Naive thymus-derived CD8-positive, alpha-beta T cell (primary cell): ENCODE measurements at regions not wholly inside any gene's neighbourhood (a gene's known extent, or its start where the extent isn't known, plus 50 kb on each side); places are given as distances from the start of the nearest gene placed in this dataset.
A peak's percentile ranks its signal among the peaks of the same experiment; 100 is the strongest.

ENCODE experiments used
- ATAC-seq, 2 donors: fragments of 150-1000 bp; cut with Tn5 transposase in 1 of 2; sonication (Bioruptor Pico), chemical (Tn5 transposase) in 1 of 2; 1 replicate in 1 of 2; 2 replicates in 1 of 2; pipeline ENCODE4 v1.10.0; 2021; ENCODE audit warnings: mild to moderate bottlenecking in 2 of 2, moderate library complexity in 2 of 2
- POLR2A ChIA-PET: fragments of 350-600 bp; sonication (Branson Sonifier 250); formaldehyde crosslinking; loops from one replicate; lab custom pipeline; 2021; ENCODE audit warnings: antibody characterized with exemption; lab: Charles Lee
- DNase-seq, 10 donors: peaks; one replicate each; pipeline versions ENCODE4 v3.0.0 to v3.0.0-alpha.2; 2020 to 2022
- H3K27ac Mint-ChIP-seq, 10 donors: one replicate each; pipeline ENCODE4 v1.8.0; 2020 to 2022; ENCODE audit warnings: mild to moderate bottlenecking in 10 of 10, mixed read lengths in 10 of 10, moderate library complexity in 4 of 10, inconsistent platforms in 1 of 10
- H3K27me3 Mint-ChIP-seq, 5 donors: one replicate each; pipeline ENCODE4 v1.8.0; 2021 to 2022; ENCODE audit warnings: mixed read lengths in 5 of 5
- H3K36me3 Mint-ChIP-seq, 3 donors: one replicate each; pipeline ENCODE4 v1.8.0; 2020 to 2022; ENCODE audit warnings: mixed read lengths in 3 of 3, mild to moderate bottlenecking in 2 of 3, inconsistent platforms in 1 of 3
- H3K4me1 Mint-ChIP-seq, 4 donors: one replicate each; pipeline ENCODE4 v1.8.0; 2021 to 2022; ENCODE audit warnings: mixed read lengths in 4 of 4
- H3K4me3 Mint-ChIP-seq, 10 donors: one replicate each; pipeline ENCODE4 v1.8.0; 2020 to 2022; ENCODE audit warnings: mild to moderate bottlenecking in 10 of 10, mixed read lengths in 10 of 10, moderate library complexity in 6 of 10, inconsistent platforms in 1 of 10
- H3K9me3 Mint-ChIP-seq, 9 donors: one replicate each; pipeline ENCODE4 v1.8.0; 2020 to 2022; ENCODE audit warnings: mixed read lengths in 9 of 9, mild to moderate bottlenecking in 3 of 9, inconsistent platforms in 1 of 9, moderate library complexity in 1 of 9

DNA sequence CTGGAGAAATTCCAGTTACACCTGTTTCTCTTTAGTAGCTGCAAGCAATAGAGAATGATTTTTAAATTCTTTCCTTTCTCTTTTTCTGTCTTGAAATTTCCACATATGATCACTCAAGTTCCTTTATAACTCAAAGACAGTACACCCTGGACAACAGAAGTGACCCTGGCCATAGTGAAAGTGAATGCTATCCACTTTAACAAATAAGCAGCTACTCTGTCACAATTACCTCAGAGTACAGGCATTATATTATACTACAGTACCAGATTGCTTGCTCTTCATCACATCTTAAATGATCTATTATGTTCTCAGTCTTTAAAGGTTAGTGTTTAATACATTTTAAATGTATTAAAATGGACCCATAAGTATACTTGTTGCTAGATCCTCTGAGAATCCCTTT is 136.2 kb downstream of the KLF12 start:
- Mint-ChIP-seq H3K4me3 (no peak overlapping the region), H3K27me3 (no peaks in the 10 kb centered on the region), H3K9me3 (no peaks in the 10 kb centered on the region), H3K36me3 (peaks cover 0 to 21% (median 12%) of the 10 kb centered on the region in 3 donors), H3K4me1 (peaks cover 22 to 73% (median 60%) of the 10 kb centered on the region in 4 donors), H3K27ac (peak overlapping the region in 5 of 10 donors; percentile 2 to 71 (median 27))
- DNase-seq (no peak), ATAC-seq (no peak)
- POLR2A ChIA-PET: no interaction called here

DNA sequence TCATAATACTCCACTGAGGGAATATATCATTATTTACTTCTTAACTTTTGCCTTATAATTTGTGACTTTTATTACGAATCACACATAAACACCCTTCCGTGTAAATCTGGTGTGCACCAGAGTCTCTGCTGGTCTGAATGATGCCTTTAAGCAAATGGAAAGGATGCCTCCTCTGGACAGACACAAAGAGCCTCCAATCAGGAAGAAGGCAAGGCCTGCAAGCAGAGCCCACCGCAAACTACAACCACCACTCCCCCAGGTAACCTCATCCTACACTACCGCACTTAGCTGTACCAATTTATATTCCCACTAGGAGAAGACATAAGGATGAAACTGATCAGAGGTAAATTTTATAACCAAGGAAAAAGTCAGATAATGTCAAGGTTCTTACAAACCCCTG is 137.6 kb downstream of the KLF12 start:
- H3K4me3 Mint-ChIP-seq: no peak overlapping the region
- H3K9me3 Mint-ChIP-seq: no peaks in the 10 kb centered on the region
- H3K36me3 Mint-ChIP-seq: peaks cover 0 to 30% (median 19%) of the 10 kb centered on the region in 3 donors
- H3K4me1 Mint-ChIP-seq: peaks cover 23 to 79% (median 63%) of the 10 kb centered on the region in 4 donors
- POLR2A ChIA-PET: interaction anchor here (0.5 kb wide), 1 partner anchor 73 kb away, joined by 3 read pairs; no protein-coding TSS in a partner anchor
- DNase-seq: no peak
- H3K27me3 Mint-ChIP-seq: no peaks in the 10 kb centered on the region
- no peak for ATAC-seq
- H3K27ac Mint-ChIP-seq: peak overlapping the region in 3 of 10 donors; percentile 3 to 77 (median 25)

DNA sequence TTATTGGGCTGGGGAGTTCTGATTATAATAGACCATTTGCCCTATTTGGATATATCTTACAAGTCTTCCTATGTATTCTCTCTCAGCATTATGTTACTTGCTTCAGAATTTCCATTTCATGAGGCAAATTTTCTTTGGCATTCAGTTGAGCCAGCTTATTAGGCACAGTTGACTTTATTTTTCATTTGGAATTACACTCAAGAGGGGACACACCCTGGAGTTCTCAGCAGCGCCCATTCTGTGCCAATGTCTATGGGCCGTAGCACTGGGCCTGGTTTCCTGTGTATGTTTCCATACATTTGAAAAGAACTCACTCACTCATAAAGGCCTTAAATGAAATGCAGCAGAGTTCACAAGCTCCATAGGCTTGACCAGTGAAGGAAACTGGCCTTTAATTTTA is 138.5 kb downstream of the KLF12 start:
- POLR2A ChIA-PET: interaction anchor here (0.5 kb wide), 1 partner anchor 74 kb away, joined by 3 read pairs; no protein-coding TSS in a partner anchor
- Mint-ChIP-seq H3K36me3 (peaks cover 0 to 34% (median 19%) of the 10 kb centered on the region in 3 donors), H3K27me3 (no peaks in the 10 kb centered on the region), H3K4me3 (peak overlapping the region in 1 of 10 donors; percentile 38), H3K9me3 (no peaks in the 10 kb centered on the region), H3K4me1 (peaks cover 24 to 80% (median 66%) of the 10 kb centered on the region in 4 donors), H3K27ac (peak overlapping the region in 2 of 10 donors; percentile 11 to 74)
- ATAC-seq (no peak), DNase-seq (no peak)

DNA sequence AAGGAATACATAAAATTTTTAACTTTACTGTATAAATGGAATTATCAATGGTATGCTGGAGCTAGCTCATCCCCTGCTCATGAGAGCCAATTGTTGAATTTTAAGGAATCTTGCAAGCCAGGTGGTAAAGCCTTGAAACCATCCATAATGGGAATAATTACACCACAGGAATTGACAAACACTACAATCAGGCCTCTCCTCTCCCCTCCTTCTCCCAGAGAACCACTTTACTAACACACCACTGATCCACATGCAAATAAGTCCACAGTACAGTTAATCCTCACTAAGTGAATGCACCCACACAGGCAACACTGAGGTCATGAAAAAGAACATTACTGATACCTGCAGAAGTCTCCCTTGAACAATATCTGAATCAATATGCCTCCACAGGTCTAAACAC is 140.5 kb downstream of the KLF12 start:
- Mint-ChIP-seq H3K27ac (peak overlapping the region in 6 of 10 donors; percentile 2 to 26 (median 16)), H3K27me3 (no peaks in the 10 kb centered on the region), H3K4me3 (no peak overlapping the region), H3K36me3 (peaks cover 0 to 34% (median 25%) of the 10 kb centered on the region in 3 donors), H3K9me3 (no peaks in the 10 kb centered on the region), H3K4me1 (peaks cover 29 to 77% (median 68%) of the 10 kb centered on the region in 4 donors)
- no peak for DNase-seq
- POLR2A ChIA-PET: interaction anchor here (0.6 to 0.8 kb wide), 2 partner anchors 9 to 183 kb away, joined by 5 read pairs; no protein-coding TSS in a partner anchor
- ATAC-seq: no peak

DNA sequence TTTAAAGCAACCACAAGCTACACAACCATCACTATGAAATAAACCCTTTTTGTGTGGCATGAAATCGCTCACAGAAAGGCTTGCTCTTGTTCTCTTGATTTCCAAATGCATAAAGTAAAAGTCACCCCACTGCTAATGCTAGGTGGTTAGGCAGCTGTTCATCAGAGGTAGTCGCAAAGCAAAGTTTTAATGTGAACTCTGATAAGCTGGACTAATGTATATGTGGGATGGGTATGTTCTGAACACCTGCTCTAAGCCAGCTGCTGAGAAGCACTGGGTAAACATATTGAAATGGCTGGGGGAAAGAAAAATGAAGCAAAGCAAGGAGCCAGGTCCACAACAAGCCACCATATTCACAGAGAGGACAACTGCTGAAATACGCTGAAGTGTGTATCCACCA is 142.3 kb downstream of the KLF12 start:
- ATAC-seq (no peak), DNase-seq (no peak)
- Mint-ChIP-seq H3K9me3 (no peaks in the 10 kb centered on the region), H3K4me1 (peaks cover 37 to 74% (median 67%) of the 10 kb centered on the region in 4 donors), H3K27ac (peak overlapping the region in 7 of 10 donors; percentile 1 to 80 (median 57)), H3K27me3 (no peaks in the 10 kb centered on the region), H3K4me3 (peak overlapping the region in 1 of 10 donors; percentile 4), H3K36me3 (peaks cover 0 to 36% (median 25%) of the 10 kb centered on the region in 3 donors)
- POLR2A ChIA-PET: no interaction called here

DNA sequence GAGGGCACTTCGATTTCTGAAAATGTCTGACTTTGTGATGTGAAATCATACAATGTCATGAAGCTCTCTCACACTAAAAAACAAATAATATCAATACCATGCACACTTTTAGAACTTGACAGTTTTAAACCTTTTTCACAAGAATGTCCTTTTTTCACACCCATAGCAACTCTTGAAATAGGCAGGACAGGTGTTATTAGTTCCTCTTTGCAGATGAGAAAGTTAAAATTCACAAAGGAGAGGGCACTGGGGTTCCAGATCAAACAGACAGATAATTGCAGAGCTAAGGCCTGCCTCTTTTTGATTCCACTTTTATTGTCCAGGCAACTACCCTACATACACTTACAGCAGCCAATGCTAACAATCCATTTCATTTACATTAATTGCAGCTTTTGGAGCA is 142.8 kb downstream of the KLF12 start:
- Mint-ChIP-seq H3K4me1 (peaks cover 35 to 73% (median 67%) of the 10 kb centered on the region in 4 donors), H3K27me3 (no peaks in the 10 kb centered on the region), H3K9me3 (no peaks in the 10 kb centered on the region), H3K36me3 (peaks cover 0 to 36% (median 25%) of the 10 kb centered on the region in 3 donors), H3K27ac (peak overlapping the region in 5 of 10 donors; percentile 4 to 60 (median 16)), H3K4me3 (no peak overlapping the region)
- POLR2A ChIA-PET: no interaction called here
- no peak for ATAC-seq
- DNase-seq: no peak

DNA sequence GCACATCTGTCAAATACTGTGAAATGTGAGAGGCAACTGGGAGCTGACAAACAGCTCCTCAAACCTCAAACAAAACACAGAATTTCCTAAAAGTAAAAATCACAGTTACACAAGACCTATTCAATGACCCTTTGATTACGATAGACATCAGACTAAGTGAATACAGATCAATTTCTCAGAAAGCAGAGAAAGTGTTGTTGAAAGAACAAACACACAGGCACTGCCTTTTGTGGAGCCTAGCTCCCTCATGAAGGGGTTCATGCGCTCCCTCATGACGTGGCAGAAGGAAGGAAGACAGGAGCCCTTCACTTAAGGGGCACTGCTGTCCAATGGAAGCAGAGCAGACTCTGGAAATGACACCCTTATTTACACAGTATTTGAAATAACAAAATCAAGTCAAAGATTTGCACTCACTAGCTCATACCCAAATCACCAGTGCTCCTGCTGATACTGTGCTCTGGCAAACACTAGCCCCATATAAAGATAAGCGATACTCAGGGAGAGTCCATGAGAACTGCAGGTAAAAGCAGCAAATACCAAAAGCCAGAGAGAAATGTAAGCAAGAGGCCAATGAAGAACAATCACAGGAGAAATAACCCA is 144.9 kb downstream of the KLF12 start:
- peak overlapping the region in 7 of 10 donors; percentile 10 to 42 (median 27) for H3K4me3 Mint-ChIP-seq
- H3K9me3 Mint-ChIP-seq: no peaks in the 10 kb centered on the region
- H3K27ac Mint-ChIP-seq: peak overlapping the region; percentile 63 to 92 (median 78)

DNA sequence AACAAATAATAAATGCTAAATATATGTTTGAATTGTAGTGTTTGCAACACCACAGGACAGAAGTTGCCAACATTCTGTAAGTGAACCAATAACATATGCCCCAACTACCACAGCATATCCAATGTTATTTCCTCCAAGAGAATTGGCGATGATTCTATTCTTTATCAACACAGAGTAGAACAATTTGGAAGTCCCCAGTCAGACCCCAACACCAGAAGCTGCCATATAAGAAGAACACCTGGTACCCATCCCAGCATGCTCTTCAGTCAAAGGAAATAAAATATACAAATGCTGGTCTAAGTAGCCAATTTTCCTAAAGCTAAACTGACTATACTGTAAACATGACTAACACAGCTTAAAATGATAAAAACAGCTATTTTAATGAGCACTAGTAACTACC is 145.7 kb downstream of the KLF12 start:
- H3K27me3 Mint-ChIP-seq: no peaks in the 10 kb centered on the region
- H3K4me1 Mint-ChIP-seq: peaks cover 41 to 53% (median 50%) of the 10 kb centered on the region in 4 donors
- POLR2A ChIA-PET: no interaction called here
- no peak for ATAC-seq
- peaks cover 0 to 25% (median 13%) of the 10 kb centered on the region in 3 donors for H3K36me3 Mint-ChIP-seq
- H3K4me3 Mint-ChIP-seq: peak overlapping the region in 2 of 10 donors; percentile 8 to 19
- H3K9me3 Mint-ChIP-seq: no peaks in the 10 kb centered on the region
- no peak for DNase-seq
- H3K27ac Mint-ChIP-seq: peak overlapping the region; percentile 14 to 93 (median 78)

More for the DNA sequence above, 144.9 kb downstream of the KLF12 start:
- H3K4me1 Mint-ChIP-seq: peaks cover 43 to 60% (median 56%) of the 10 kb centered on the region in 4 donors
- DNase-seq (no peak), ATAC-seq (no peak)
- H3K36me3 Mint-ChIP-seq: peaks cover 0 to 32% (median 20%) of the 10 kb centered on the region in 3 donors
- POLR2A ChIA-PET: no interaction called here
- no peaks in the 10 kb centered on the region for H3K27me3 Mint-ChIP-seq

DNA sequence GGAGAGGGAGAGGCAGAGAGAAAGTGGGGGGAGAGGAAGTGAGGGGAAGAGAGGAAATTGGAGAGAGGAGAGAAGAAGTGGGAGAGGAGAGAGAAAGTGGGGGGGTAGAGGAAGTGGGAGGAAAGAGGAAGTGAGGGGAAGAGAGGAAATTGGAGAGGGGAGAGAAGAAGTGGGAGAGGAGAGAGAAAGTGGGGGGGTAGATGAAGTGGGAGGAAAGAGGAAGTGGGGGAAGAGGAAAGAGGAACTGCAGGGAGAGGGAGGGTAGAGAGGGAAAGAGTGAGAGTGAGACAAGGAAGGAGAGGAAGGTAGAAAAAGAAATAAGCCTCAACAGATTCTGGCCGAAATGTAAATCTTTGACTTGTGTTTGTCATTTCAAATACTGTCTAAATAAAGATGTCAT is 146.6 kb downstream of the KLF12 start:
- POLR2A ChIA-PET: interaction anchor here (0.6 kb wide), 1 partner anchor 231 kb away, joined by 3 read pairs; no protein-coding TSS in a partner anchor
- Mint-ChIP-seq H3K36me3 (peaks cover 0 to 17% (median 9%) of the 10 kb centered on the region in 3 donors), H3K27ac (peak overlapping the region; percentile 42 to 93 (median 78)), H3K9me3 (no peaks in the 10 kb centered on the region), H3K4me1 (peaks cover 41 to 53% (median 50%) of the 10 kb centered on the region in 4 donors), H3K27me3 (no peaks in the 10 kb centered on the region), H3K4me3 (peak overlapping the region in 2 of 10 donors; percentile 14 to 60)
- DNase-seq (no peak), ATAC-seq (no peak)

DNA sequence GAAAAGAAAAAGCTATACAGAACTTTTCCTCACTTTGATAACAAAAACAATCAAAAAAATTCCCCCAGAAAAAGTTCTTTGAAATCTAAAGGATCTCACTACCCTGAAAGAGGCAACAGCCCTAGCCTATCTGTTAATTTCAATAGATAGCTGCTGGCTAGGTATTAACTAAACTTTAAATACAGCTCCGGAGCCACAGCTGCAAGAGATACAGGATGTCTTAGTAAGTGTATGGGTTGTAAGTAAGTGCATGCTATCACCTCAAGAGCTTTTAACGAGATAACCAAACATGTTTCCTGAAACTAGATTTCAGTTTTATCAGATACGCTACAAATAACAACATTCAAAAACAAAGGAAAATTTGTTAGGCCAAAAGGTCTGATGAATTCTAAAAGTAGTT is 148.4 kb downstream of the KLF12 start:
- Mint-ChIP-seq H3K36me3 (peaks cover 0 to 9% (median 7%) of the 10 kb centered on the region in 3 donors), H3K4me3 (peak overlapping the region in 9 of 10 donors; percentile 66 to 91 (median 80)), H3K27me3 (no peaks in the 10 kb centered on the region), H3K4me1 (peaks cover 36 to 43% (median 37%) of the 10 kb centered on the region in 4 donors), H3K27ac (peak overlapping the region in 2 of 10 donors; percentile 96 to 98), H3K9me3 (no peaks in the 10 kb centered on the region)
- ATAC-seq (peak; percentile 26 to 28), DNase-seq (peak in 5 of 10 donors; percentile 9 to 50 (median 38))
- POLR2A ChIA-PET: interaction anchor here (0.6 to 2.8 kb wide), 11 partner anchors 9 to 302 kb away, joined by 3 to 29 read pairs (median 3); partner anchors contain the start of gene KLF12

DNA sequence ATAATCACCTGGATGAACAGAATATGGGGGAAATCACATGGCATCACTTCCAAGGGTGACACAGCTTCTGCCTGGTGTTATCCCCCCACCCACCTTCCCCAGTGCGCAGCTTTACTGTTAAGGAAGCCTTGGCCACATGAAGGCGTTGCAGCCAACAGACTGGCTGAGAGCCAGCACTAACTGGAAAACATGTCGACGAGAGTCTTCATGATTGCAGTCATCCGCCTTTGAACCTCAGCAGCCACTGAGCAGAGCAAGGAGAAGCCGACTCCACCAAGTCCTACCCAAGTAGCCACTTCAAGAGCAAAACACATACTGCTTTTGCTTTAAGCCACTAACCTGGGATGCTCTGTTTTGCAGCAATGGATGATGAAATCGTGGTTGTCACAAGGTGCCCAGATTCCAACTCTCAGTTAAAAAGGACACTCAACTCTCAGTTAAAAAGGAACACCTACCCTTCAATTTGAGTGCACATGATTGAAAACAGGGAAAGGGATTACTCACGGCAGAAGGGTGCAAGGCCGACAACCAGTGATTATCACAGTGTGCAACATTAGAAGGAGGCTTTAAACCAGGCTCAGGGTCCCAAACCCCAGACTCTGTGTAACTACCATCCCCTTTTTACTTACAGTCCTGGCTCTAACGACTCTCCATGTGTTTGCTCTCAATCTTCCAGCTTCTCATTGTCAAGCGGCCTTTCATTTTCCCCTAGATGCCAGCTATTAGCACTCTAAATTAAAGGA is 149.1 kb downstream of the KLF12 start:
- H3K4me3 Mint-ChIP-seq: peak overlapping the region in 9 of 10 donors; percentile 66 to 91 (median 80)

DNA sequence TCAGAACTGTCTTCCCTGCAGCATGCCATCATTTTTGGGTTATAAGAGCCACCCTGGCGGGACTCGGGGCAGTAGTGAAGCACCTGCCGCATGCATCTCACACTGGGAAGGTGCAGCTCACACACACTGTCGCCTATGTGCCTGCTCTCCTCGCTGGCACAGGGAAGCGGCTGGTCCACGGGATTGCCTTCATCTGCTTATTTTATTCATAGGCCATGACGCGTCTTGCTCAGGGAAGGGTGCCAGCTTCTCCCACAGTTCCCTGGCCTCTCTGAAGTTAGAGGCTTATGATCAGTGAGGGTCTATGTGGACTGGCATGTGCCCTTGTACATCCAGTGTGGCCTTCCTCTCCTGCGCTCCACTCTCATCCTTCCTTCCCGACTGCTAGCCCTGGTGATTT is 150.0 kb downstream of the KLF12 start:
- ATAC-seq: no peak
- DNase-seq: no peak
- peaks cover 31 to 42% (median 35%) of the 10 kb centered on the region in 4 donors for H3K4me1 Mint-ChIP-seq
- POLR2A ChIA-PET: interaction anchor here (0.7 to 2.8 kb wide), 6 partner anchors 8 to 304 kb away, joined by 3 to 29 read pairs (median 4); partner anchors contain the start of gene KLF12
- no peaks in the 10 kb centered on the region for H3K27me3 Mint-ChIP-seq
- H3K27ac Mint-ChIP-seq: peak overlapping the region in 2 of 10 donors; percentile 96 to 98
- H3K4me3 Mint-ChIP-seq: peak overlapping the region in 6 of 10 donors; percentile 80 to 91 (median 86)
- peaks cover 0 to 13% (median 3%) of the 10 kb centered on the region in 3 donors for H3K36me3 Mint-ChIP-seq
- H3K9me3 Mint-ChIP-seq: no peaks in the 10 kb centered on the region

More for the DNA sequence above, 149.1 kb downstream of the KLF12 start:
- Mint-ChIP-seq H3K27ac (peak overlapping the region in 2 of 10 donors; percentile 96 to 98), H3K9me3 (no peaks in the 10 kb centered on the region), H3K27me3 (no peaks in the 10 kb centered on the region), H3K36me3 (peaks cover 0 to 13% (median 7%) of the 10 kb centered on the region in 3 donors), H3K4me1 (peaks cover 35 to 43% (median 37%) of the 10 kb centered on the region in 4 donors)
- POLR2A ChIA-PET: interaction anchor here (0.6 to 2.8 kb wide), 14 partner anchors 8 to 303 kb away, joined by 3 to 29 read pairs (median 4); partner anchors contain the start of gene KLF12
- DNase-seq (peak; percentile 64 to 94 (median 88)), ATAC-seq (peak; percentile 92 to 93)
